ENCODE measurements at regions not wholly inside any gene's neighbourhood (a gene's known extent, or its start where the extent isn't known, plus 50 kb on each side); places are given as distances from the start of the nearest gene placed in this dataset.

- H3K36me3 Mint-ChIP-seq (ENCODE audit: low read depth): peaks cover 14% of the 10 kb centered on the region
- H3K27me3 Mint-ChIP-seq (ENCODE audit: insufficient read depth): no peaks in the 10 kb centered on the region
- no peak overlapping the region for H3K4me3 Mint-ChIP-seq
- DNase-seq (ENCODE audit: low spot score): no peak
- peak overlapping the region; percentile 2 for H3K27ac Mint-ChIP-seq
- H3K9me3 Mint-ChIP-seq: peaks cover 27% of the 10 kb centered on the region
- peaks cover 62% of the 10 kb centered on the region for H3K4me1 Mint-ChIP-seq (ENCODE audit: low read depth)
- intact Hi-C loops (cut with micrococcal nuclease): loop anchor here (10.0 kb wide), 1 partner anchor 370 kb away; the partner anchor contains the start of gene BBS10
Observed at GRCh38 chr12:75974323-75975187, 57.0 kb downstream of the PHLDA1 start.

- no peaks in the 10 kb centered on the region for H3K27me3 Mint-ChIP-seq (ENCODE audit: insufficient read depth)
- no peak overlapping the region for H3K4me3 Mint-ChIP-seq
- H3K36me3 Mint-ChIP-seq (ENCODE audit: low read depth): peaks cover 14% of the 10 kb centered on the region
- no peak for DNase-seq (ENCODE audit: low spot score)
- intact Hi-C loops (cut with micrococcal nuclease): loop anchor here (10.0 kb wide), 1 partner anchor 374 kb away; the partner anchor contains the start of gene BBS10
- H3K4me1 Mint-ChIP-seq (ENCODE audit: low read depth): peaks cover 45% of the 10 kb centered on the region
- H3K9me3 Mint-ChIP-seq: peaks cover 33% of the 10 kb centered on the region
- no peak overlapping the region for H3K27ac Mint-ChIP-seq
Observed at GRCh38 chr12:75971253-75971652, 60.3 kb downstream of the PHLDA1 start.

GRCh38 chr12:75970310-75970709, 61.3 kb downstream of the PHLDA1 start:
- peaks cover 49% of the 10 kb centered on the region for H3K4me1 Mint-ChIP-seq (ENCODE audit: low read depth)
- H3K27me3 Mint-ChIP-seq (ENCODE audit: insufficient read depth): no peaks in the 10 kb centered on the region
- intact Hi-C loops (cut with micrococcal nuclease): loop anchor here (10.0 kb wide), 1 partner anchor 374 kb away; the partner anchor contains the start of gene BBS10

GRCh38 chr12:75969768-75970167, 61.8 kb downstream of the PHLDA1 start:
- H3K4me1 Mint-ChIP-seq (ENCODE audit: low read depth): peaks cover 49% of the 10 kb centered on the region
- no peak overlapping the region for H3K4me3 Mint-ChIP-seq
- intact Hi-C loops (cut with micrococcal nuclease): loop anchor here (10.0 kb wide), 1 partner anchor 375 kb away; the partner anchor contains the start of gene BBS10
- peaks cover 12% of the 10 kb centered on the region for H3K36me3 Mint-ChIP-seq (ENCODE audit: low read depth)
- no peak for DNase-seq (ENCODE audit: low spot score)
- H3K9me3 Mint-ChIP-seq: peaks cover 30% of the 10 kb centered on the region
- peak overlapping the region; percentile 49 for H3K27ac Mint-ChIP-seq
- H3K27me3 Mint-ChIP-seq (ENCODE audit: insufficient read depth): no peaks in the 10 kb centered on the region

More at GRCh38 chr12:75970310-75970709, 61.3 kb downstream of the PHLDA1 start:
- Mint-ChIP-seq H3K36me3 (ENCODE audit: low read depth) (peaks cover 12% of the 10 kb centered on the region), H3K4me3 (no peak overlapping the region), H3K9me3 (peaks cover 30% of the 10 kb centered on the region), H3K27ac (peak overlapping the region; percentile 49)
- DNase-seq (ENCODE audit: low spot score): no peak

GRCh38 chr12:75965661-75966060, 65.9 kb downstream of the PHLDA1 start:
- peaks cover 66% of the 10 kb centered on the region for H3K4me1 Mint-ChIP-seq (ENCODE audit: low read depth)
- intact Hi-C loops (cut with micrococcal nuclease): no loop called here
- no peak overlapping the region for H3K4me3 Mint-ChIP-seq
- H3K36me3 Mint-ChIP-seq (ENCODE audit: low read depth): peaks cover 6% of the 10 kb centered on the region
- peaks cover 16% of the 10 kb centered on the region for H3K9me3 Mint-ChIP-seq
- H3K27me3 Mint-ChIP-seq (ENCODE audit: insufficient read depth): no peaks in the 10 kb centered on the region
- DNase-seq (ENCODE audit: low spot score): no peak
- H3K27ac Mint-ChIP-seq: no peak overlapping the region

GRCh38 chr12:75964150-75964549, 67.4 kb downstream of the PHLDA1 start:
- intact Hi-C loops (cut with micrococcal nuclease): no loop called here

GRCh38 chr12:75961878-75962277, 69.7 kb downstream of the PHLDA1 start:
- peaks cover 6% of the 10 kb centered on the region for H3K36me3 Mint-ChIP-seq (ENCODE audit: low read depth)
- peaks cover 67% of the 10 kb centered on the region for H3K4me1 Mint-ChIP-seq (ENCODE audit: low read depth)
- peaks cover 4% of the 10 kb centered on the region for H3K27me3 Mint-ChIP-seq (ENCODE audit: insufficient read depth)
- DNase-seq (ENCODE audit: low spot score): no peak
- H3K27ac Mint-ChIP-seq: no peak overlapping the region
- no peak overlapping the region for H3K4me3 Mint-ChIP-seq
- intact Hi-C loops (cut with micrococcal nuclease): no loop called here
- peaks cover 3% of the 10 kb centered on the region for H3K9me3 Mint-ChIP-seq

More at GRCh38 chr12:75964150-75964549, 67.4 kb downstream of the PHLDA1 start:
- DNase-seq (ENCODE audit: low spot score): no peak
- H3K27ac Mint-ChIP-seq: no peak overlapping the region
- peaks cover 3% of the 10 kb centered on the region for H3K9me3 Mint-ChIP-seq
- no peak overlapping the region for H3K4me3 Mint-ChIP-seq
- H3K36me3 Mint-ChIP-seq (ENCODE audit: low read depth): peaks cover 6% of the 10 kb centered on the region
- H3K27me3 Mint-ChIP-seq (ENCODE audit: insufficient read depth): no peaks in the 10 kb centered on the region
- peaks cover 63% of the 10 kb centered on the region for H3K4me1 Mint-ChIP-seq (ENCODE audit: low read depth)

- no peak for DNase-seq (ENCODE audit: low spot score)
- H3K9me3 Mint-ChIP-seq: no peaks in the 10 kb centered on the region
- intact Hi-C loops (cut with micrococcal nuclease): no loop called here
- peaks cover 4% of the 10 kb centered on the region for H3K27me3 Mint-ChIP-seq (ENCODE audit: insufficient read depth)
- peaks cover 6% of the 10 kb centered on the region for H3K36me3 Mint-ChIP-seq (ENCODE audit: low read depth)
- H3K4me1 Mint-ChIP-seq (ENCODE audit: low read depth): peaks cover 63% of the 10 kb centered on the region
- H3K4me3 Mint-ChIP-seq: no peak overlapping the region
- no peak overlapping the region for H3K27ac Mint-ChIP-seq
Observed at GRCh38 chr12:75960954-75961661, 70.5 kb downstream of the PHLDA1 start.

GRCh38 chr12:75960086-75960910, 71.3 kb downstream of the PHLDA1 start:
- peaks cover 4% of the 10 kb centered on the region for H3K27me3 Mint-ChIP-seq (ENCODE audit: insufficient read depth)
- DNase-seq (ENCODE audit: low spot score): no peak
- peaks cover 55% of the 10 kb centered on the region for H3K4me1 Mint-ChIP-seq (ENCODE audit: low read depth)
- no peak overlapping the region for H3K4me3 Mint-ChIP-seq
- intact Hi-C loops (cut with micrococcal nuclease): no loop called here
- H3K27ac Mint-ChIP-seq: no peak overlapping the region
- H3K9me3 Mint-ChIP-seq: no peaks in the 10 kb centered on the region
- peaks cover 6% of the 10 kb centered on the region for H3K36me3 Mint-ChIP-seq (ENCODE audit: low read depth)

- Mint-ChIP-seq H3K36me3 (ENCODE audit: low read depth) (peaks cover 6% of the 10 kb centered on the region), H3K27ac (peak overlapping the region; percentile 37), H3K27me3 (ENCODE audit: insufficient read depth) (peaks cover 4% of the 10 kb centered on the region), H3K4me3 (no peak overlapping the region), H3K9me3 (no peaks in the 10 kb centered on the region), H3K4me1 (ENCODE audit: low read depth) (peaks cover 55% of the 10 kb centered on the region)
- intact Hi-C loops (cut with micrococcal nuclease): no loop called here
- no peak for DNase-seq (ENCODE audit: low spot score)
Observed at GRCh38 chr12:75959506-75959905, 72.1 kb downstream of the PHLDA1 start.

- peak overlapping the region; percentile 37 for H3K27ac Mint-ChIP-seq
- H3K4me1 Mint-ChIP-seq (ENCODE audit: low read depth): peaks cover 55% of the 10 kb centered on the region
- H3K27me3 Mint-ChIP-seq (ENCODE audit: insufficient read depth): peaks cover 4% of the 10 kb centered on the region
- H3K9me3 Mint-ChIP-seq: no peaks in the 10 kb centered on the region
- peaks cover 6% of the 10 kb centered on the region for H3K36me3 Mint-ChIP-seq (ENCODE audit: low read depth)
- intact Hi-C loops (cut with micrococcal nuclease): no loop called here
- no peak overlapping the region for H3K4me3 Mint-ChIP-seq
- DNase-seq (ENCODE audit: low spot score): no peak
Observed at GRCh38 chr12:75959060-75959459, 72.5 kb downstream of the PHLDA1 start.

GRCh38 chr12:75955251-75955650, 76.3 kb downstream of the PHLDA1 start:
- no peak overlapping the region for H3K27ac Mint-ChIP-seq
- H3K27me3 Mint-ChIP-seq (ENCODE audit: insufficient read depth): peaks cover 4% of the 10 kb centered on the region
- H3K4me1 Mint-ChIP-seq (ENCODE audit: low read depth): peaks cover 40% of the 10 kb centered on the region
- no peak overlapping the region for H3K4me3 Mint-ChIP-seq
- intact Hi-C loops (cut with micrococcal nuclease): no loop called here
- H3K9me3 Mint-ChIP-seq: no peaks in the 10 kb centered on the region
- no peak for DNase-seq (ENCODE audit: low spot score)
- H3K36me3 Mint-ChIP-seq (ENCODE audit: low read depth): no peaks in the 10 kb centered on the region

Data from activated T-helper 1 cell treated with anti-CD3 and anti-CD28 coated beads, Interleukin-12 subunit alpha, Interleukin-12 subunit beta, Interleukin-2, Interleukin-4 antibody, amounts not matched to agents 30 ng/mL and 10 ng/mL and 1 ng/mL, durations not matched to agents 14 hours and 24 hours and 36 hours (primary cell).